OCI-LY1 (cell line): ENCODE measurements at regions not wholly inside any gene's neighbourhood (a gene's known extent, or its start where the extent isn't known, plus 50 kb on each side); places are given as distances from the start of the nearest gene placed in this dataset.

Experiments used
- CTCF ChIP-seq: fragments of 200-600 bp; sonication (generic), shearing (Covaris generic); IDR thresholded peaks from 2 replicates; pipeline ENCODE4 v1.5.1; 2017; ENCODE audit warnings: mild to moderate bottlenecking, antibody characterized with exemption, low read length, moderate library complexity, mixed read lengths
- EZH2 ChIP-seq: fragments of 200-600 bp; sonication (generic), shearing (Covaris generic); IDR thresholded peaks from 2 replicates; pipeline ENCODE4 v1.8.0; 2017; ENCODE audit warnings: borderline replicate concordance, mixed run types, mild to moderate bottlenecking, antibody characterized with exemption, low read length, moderate library complexity, mixed read lengths

DNA sequence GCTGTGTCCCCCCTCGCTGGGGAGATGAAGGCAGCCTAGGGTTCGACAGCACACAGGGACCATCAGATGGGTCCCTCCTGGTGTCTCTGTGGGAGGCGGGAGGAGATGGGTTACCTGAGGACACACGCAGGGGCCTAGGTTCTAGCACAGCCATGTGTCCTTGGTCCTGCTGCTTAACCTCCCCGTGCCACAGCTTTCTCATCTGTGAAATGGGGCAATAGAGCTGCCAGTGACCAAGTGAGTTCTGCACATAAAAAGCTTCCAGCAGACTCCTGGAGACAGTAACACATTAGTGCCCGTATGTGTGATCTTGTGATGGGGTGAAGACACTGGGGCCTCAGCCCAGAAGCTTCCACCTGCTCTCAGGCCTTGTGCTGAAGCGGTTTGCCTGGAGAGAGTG lies 96.0 kb upstream of the GSE1 start:
- TF ChIP-seq CTCF: no peak
- TF ChIP-seq EZH2: no peak
